ENCODE measurements at regions not wholly inside any gene's neighbourhood (a gene's known extent, or its start where the extent isn't known, plus 50 kb on each side); places are given as distances from the start of the nearest gene placed in this dataset.
A peak's percentile ranks its signal among the peaks of the same experiment; 100 is the strongest.

GRCh38 chr5:63351164-63351563 lies 611.1 kb downstream of the HTR1A start:
- no peak for DNase-seq (ENCODE audit: low spot score)

GRCh38 chr5:63346451-63346850 lies 615.8 kb downstream of the HTR1A start:
- no peak for DNase-seq (ENCODE audit: low spot score)

GRCh38 chr5:63341442-63341841 lies 620.8 kb downstream of the HTR1A start:
- no peak for DNase-seq (ENCODE audit: low spot score)

- no peak for DNase-seq (ENCODE audit: low spot score)
Observed at GRCh38 chr5:63323926-63324325, 638.3 kb downstream of the HTR1A start.

DNA sequence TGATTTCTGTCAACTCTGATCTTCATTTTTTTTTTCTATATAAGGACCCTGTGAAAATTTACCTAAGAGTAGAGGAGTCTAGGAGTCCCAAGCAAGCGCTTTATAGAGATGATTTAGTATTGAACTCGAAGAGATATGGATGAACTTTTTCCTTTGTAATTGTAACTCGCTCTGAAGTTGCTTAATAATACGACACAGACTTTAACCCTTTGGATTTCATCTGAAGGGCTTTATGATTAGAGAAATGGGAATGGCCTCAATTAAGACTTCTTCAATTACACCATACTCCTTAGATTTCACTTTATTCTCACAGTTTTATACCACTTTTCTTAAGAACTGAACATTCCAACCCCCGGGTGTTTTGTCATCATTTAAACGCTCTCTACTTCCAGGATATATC lies 647.7 kb downstream of the HTR1A start:
- no peak for DNase-seq (ENCODE audit: low spot score)

DNA sequence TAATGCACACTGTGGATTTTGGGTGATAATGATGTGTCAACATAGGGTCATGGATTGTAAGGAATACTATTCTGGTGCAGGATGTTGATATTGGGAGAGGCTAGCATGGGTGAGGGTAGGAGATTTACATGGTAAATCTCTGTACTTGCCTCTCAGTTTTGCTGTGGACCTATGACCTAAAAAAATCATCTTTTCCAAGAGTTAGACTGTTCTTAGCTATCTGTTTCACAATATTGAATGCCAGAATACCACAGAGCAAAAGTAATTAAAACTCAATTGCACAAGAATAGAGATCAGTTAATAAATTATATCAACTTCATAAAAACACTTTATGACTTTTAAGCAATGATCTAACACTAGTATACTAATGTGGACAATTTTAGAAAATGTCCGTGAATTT lies 651.6 kb downstream of the HTR1A start:
- DNase-seq (ENCODE audit: low spot score) = no peak

GRCh38 chr5:63306909-63307308 lies 655.3 kb downstream of the HTR1A start:
- DNase-seq (ENCODE audit: low spot score) = no peak

GRCh38 chr5:63293317-63293716 lies 668.9 kb downstream of the HTR1A start:
- DNase-seq (ENCODE audit: low spot score) = no peak

DNA sequence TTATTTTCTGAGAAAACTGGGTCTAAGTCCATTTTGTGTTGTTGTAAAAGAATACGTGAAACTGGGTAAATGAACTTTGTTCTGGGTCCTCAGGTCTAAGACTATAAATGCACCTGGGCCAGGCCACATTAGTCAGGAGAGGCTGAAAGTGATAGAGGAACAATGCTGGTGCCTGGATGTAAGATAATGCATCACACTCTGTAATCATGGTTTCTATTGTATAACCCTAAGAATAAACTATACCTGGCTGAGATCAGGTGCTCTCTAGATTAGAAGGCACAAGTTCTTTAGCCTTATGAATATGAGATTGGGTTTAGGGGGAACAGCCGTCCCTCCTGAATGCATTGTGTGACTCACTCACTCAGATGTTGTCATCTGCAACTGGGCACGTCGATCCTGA lies 675.5 kb downstream of the HTR1A start:
- DNase-seq (ENCODE audit: low spot score) = no peak

- DNase-seq (ENCODE audit: low spot score) = no peak
Observed at GRCh38 chr5:63263411-63263810, 684.8 kb downstream of the LRRC70 start.

- DNase-seq (ENCODE audit: low spot score) = peak; percentile 33
Observed at GRCh38 chr5:63262185-63262981, 683.8 kb downstream of the LRRC70 start.

DNA sequence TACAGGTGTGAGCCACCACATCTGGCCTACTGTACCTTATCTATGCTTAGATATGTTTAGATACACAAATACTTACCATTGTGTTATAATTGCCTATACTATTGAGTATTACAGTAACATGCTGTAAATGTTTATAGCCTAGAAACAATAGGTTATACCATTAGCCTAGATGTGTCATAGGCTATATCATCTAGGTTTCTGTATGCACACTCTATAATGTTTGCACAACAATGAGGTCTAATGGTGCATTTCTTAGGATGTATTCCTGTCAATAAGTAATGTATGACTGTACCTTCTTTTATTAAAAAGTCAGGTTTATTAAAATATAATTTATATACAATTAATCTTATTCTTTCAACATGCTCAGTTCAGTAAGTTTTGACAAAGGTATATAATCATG lies 683.1 kb downstream of the LRRC70 start:
- DNase-seq (ENCODE audit: low spot score) = no peak

- no peak for DNase-seq (ENCODE audit: low spot score)
Observed at GRCh38 chr5:63255594-63255993, 677.0 kb downstream of the LRRC70 start.

GRCh38 chr5:63250939-63251338 lies 672.3 kb downstream of the LRRC70 start:
- no peak for DNase-seq (ENCODE audit: low spot score)

DNA sequence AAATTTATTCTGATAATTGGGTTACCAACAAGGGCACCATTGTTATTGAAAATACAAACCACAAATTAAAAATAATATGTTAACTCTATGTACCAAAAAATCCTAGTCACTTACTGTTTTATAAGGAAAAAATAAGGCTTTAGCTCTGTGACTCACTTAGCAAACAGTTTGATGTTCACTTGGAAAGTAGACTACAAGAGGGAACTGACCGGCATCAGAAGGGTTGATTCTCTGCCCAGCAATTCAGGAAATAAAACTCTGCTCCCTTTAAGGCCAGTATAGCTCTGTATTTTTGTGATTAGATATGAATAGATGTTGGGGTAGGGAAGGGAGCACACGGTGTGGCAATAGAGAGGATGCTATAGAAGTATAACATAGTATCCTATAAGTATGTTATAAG lies 671.3 kb downstream of the LRRC70 start:
- DNase-seq (ENCODE audit: low spot score) = no peak

GRCh38 chr5:63247651-63248050 lies 669.0 kb downstream of the LRRC70 start:
- no peak for DNase-seq (ENCODE audit: low spot score)

GRCh38 chr5:63245271-63245670 lies 666.7 kb downstream of the LRRC70 start:
- DNase-seq (ENCODE audit: low spot score) = no peak

DNA sequence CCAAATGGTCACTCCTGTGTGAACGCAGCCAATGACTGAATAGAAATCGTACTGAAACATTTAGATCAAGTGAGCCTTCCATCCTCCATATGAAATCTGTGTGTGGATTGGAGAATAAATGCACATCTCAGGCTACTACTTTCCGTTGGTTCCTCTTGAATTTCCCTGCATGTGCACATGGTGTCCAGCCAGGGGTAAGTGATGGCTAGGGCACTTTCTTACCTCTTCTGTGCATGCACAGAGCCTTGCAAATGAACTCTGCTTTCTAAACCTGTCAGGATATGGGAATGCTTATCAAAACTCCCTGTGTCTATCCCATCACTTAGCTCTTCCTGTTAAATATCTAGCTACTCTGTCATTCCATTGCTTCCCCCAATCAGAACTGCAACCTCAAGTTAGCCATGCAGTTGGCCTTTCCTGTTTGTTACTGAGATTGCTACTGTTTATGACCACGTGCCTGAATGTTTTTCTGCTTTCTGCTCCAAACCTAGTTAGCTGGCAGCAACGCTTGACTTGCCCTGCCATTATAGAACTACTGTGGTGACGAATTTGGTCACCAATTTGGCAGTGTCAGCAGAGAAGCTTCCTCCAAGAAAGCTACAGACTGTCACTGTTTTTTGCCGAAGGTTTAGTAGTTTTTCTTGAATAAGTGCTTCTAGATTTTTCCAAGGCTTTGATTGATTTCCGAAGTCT lies 661.6 kb downstream of the LRRC70 start:
- DNase-seq (ENCODE audit: low spot score) = no peak

DNA sequence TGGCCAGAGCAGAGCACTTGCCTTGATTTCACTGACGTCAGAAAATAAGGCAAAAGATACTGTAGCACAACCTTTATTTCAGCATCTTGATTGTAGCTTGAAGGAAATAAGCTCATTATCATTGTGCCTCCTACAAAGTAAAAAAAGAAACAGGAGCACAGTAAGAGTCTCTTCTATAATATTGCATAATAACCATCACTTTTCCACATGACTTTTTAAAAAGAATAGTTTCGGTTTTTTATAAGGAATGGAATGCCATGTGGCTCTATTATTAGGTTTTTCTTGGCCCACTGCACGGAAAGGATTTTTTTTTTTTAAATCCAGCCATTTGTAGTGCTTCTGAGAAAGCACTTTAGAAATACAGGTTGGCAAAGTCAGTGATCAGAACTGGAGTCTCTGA lies 655.3 kb downstream of the LRRC70 start:
- DNase-seq (ENCODE audit: low spot score) = no peak

DNA sequence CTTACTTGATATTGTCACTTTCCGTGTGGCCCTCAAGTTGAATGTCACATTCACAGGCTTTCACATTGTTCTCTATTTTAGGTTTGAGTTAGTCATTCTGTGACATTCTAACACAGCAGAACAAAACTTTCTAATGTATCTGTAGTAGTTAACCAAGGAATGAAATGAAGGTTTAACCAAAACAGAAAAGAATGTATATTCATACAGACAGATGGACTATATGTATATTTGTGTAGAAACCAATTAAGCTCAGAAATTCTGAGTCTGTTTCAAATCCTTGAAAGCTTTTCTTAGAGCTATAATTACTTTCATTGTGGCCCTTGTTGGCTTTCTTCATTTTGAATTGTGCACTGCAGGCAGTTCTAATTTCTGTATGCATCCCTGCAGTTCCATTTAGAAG lies 654.7 kb downstream of the LRRC70 start:
- DNase-seq (ENCODE audit: low spot score) = no peak

- DNase-seq (ENCODE audit: low spot score) = no peak
Observed at GRCh38 chr5:63230754-63231153, 652.1 kb downstream of the LRRC70 start.

DNA sequence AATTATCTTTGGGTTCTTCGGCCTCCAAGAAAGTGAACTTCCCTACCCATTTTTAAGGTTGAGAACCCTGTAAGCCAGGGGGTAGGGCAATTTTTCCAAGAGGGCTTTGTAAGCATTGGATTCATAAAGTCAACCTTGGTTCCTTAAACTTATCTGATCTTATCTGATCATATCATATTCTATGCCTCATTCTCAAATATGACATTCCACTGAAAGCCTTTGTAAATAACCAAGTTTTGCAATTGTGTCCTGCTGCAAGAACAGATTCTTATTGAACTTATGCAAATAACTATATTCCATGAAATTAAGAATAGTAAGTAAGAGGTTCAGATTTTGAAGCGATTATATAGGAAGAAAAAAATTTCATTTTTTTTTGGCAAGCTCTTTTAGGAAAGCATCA lies 649.5 kb downstream of the LRRC70 start:
- no peak for DNase-seq (ENCODE audit: low spot score)

GRCh38 chr5:63220244-63220643 lies 641.6 kb downstream of the LRRC70 start:
- no peak for DNase-seq (ENCODE audit: low spot score)

GRCh38 chr5:63217422-63217821 lies 638.8 kb downstream of the LRRC70 start:
- no peak for DNase-seq (ENCODE audit: low spot score)
